HepG2 (cell line): ENCODE measurements at regions not wholly inside any gene's neighbourhood (a gene's known extent, or its start where the extent isn't known, plus 50 kb on each side); places are given as distances from the start of the nearest gene placed in this dataset.

ENCODE experiments used
- CREM ChIP-seq, 2 experiments: sonication (generic) in 1 of 2; formaldehyde crosslinking in 1 of 2; IDR thresholded peaks; 2 replicates each; pipeline versions ENCODE4 v1.4.0 to v1.6.1; 2016 to 2020; ENCODE audit warnings: antibody characterized with exemption in 1 of 2, mild to moderate bottlenecking in 1 of 2, missing genetic modification reagents in 1 of 2
- CTCF ChIP-seq: sonication (generic); formaldehyde crosslinking; IDR thresholded peaks from 2 replicates; pipeline ENCODE4 v1.5.0; 2020; ENCODE audit warnings: mild to moderate bottlenecking, missing genetic modification reagents, moderate library complexity
- PITX1 ChIP-seq: sonication (generic); formaldehyde crosslinking; IDR thresholded peaks from 2 replicates; pipeline ENCODE4 v1.5.1; 2020; ENCODE audit warnings: mild to moderate bottlenecking, missing genetic modification reagents
- ZBTB39 ChIP-seq: sonication (generic); formaldehyde crosslinking; IDR thresholded peaks from 2 replicates; pipeline ENCODE4 v1.5.0; 2020; ENCODE audit warnings: missing genetic modification reagents
- ZNF224 ChIP-seq: sonication (generic); formaldehyde crosslinking; IDR thresholded peaks from 2 replicates; pipeline ENCODE4 v1.5.0; 2020; ENCODE audit warnings: mild to moderate bottlenecking, missing genetic modification reagents
- TF ChIP-seq, protein P1 (sequence below): sonication (generic); formaldehyde crosslinking; IDR thresholded peaks from 2 replicates; pipeline ENCODE4 v1.4.0; 2020; ENCODE audit warnings: missing genetic modification reagents

DNA sequence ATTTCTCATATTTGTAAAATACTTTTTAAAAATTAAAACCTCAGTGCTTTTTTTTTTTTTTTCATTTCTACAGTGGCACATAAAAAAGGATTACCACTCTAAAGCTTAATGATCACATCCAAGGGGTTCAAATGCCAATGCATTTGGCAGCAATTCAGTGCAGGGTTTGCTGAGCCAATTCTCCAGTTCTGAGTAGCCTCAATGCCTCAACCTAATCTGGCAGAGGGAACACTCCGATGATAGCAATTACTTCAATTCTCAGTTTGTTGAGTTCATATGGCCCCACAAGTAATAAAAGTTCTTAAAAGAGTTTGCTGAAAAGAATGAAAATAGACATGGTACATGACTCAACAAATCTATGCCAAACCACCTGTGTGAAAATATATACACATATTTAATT lies 79.3 kb upstream of the RBMS3 start:
- TF ChIP-seq CTCF (CRISPR knock-in tag) = no peak
- no peak for TF ChIP-seq PITX1
- TF ChIP-seq, protein P1, sequence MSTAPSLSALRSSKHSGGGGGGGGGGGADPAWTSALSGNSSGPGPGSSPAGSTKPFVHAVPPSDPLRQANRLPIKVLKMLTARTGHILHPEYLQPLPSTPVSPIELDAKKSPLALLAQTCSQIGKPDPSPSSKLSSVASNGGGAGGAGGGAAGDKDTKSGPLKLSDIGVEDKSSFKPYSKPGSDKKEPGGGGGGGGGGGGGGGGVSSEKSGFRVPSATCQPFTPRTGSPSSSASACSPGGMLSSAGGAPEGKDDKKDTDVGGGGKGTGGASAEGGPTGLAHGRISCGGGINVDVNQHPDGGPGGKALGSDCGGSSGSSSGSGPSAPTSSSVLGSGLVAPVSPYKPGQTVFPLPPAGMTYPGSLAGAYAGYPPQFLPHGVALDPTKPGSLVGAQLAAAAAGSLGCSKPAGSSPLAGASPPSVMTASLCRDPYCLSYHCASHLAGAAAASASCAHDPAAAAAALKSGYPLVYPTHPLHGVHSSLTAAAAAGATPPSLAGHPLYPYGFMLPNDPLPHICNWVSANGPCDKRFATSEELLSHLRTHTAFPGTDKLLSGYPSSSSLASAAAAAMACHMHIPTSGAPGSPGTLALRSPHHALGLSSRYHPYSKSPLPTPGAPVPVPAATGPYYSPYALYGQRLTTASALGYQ = no peak
- no peak for TF ChIP-seq ZBTB39
- TF ChIP-seq ZNF224 (CRISPR knock-in tag) = no peak
- no peak for TF ChIP-seq CREM (IDR thresholded peaks at IDR 0.05)
- TF ChIP-seq CREM (CRISPR knock-in tag; IDR thresholded peaks at IDR 0.05) = no peak
